Panc1 (cell line): ENCODE measurements at regions not wholly inside any gene's neighbourhood (a gene's known extent, or its start where the extent isn't known, plus 50 kb on each side); places are given as distances from the start of the nearest gene placed in this dataset.

Experiments used
- CTCF ChIP-seq: fragments of 450-650 bp; IDR thresholded peaks from 2 replicates; pipeline ENCODE4 v1.5.1; 2017; ENCODE audit warnings: mild to moderate bottlenecking
- POLR2AphosphoS5 ChIP-seq: IDR thresholded peaks from 2 replicates; pipeline ENCODE4 v1.6.1; 2012; ENCODE audit warnings: mild to moderate bottlenecking, low read depth, low read length, moderate library complexity

- TF ChIP-seq CTCF (no peak), POLR2AphosphoS5 (no peak)
These were observed 229.6 kb downstream of the ZIC5 start for GRCh38 chr13:99741960-99742359.
